ENCODE measurements at regions not wholly inside any gene's neighbourhood (a gene's known extent, or its start where the extent isn't known, plus 50 kb on each side); places are given as distances from the start of the nearest gene placed in this dataset.

GRCh38 chr21:24076179-24076578, 1531.1 kb downstream of the MRPL39 start:
- peaks cover 0 to 5% (median 0%) of the 10 kb centered on the region in 3 donors for H3K4me1 Mint-ChIP-seq
- H3K27ac Mint-ChIP-seq: no peak overlapping the region
- H3K36me3 Mint-ChIP-seq: no peaks in the 10 kb centered on the region
- no peaks in the 10 kb centered on the region for H3K27me3 Mint-ChIP-seq
- peaks cover 2 to 28% (median 9%) of the 10 kb centered on the region in 3 donors for H3K9me3 Mint-ChIP-seq
- H3K4me3 Mint-ChIP-seq: no peak overlapping the region

GRCh38 chr21:24055696-24056095, 1551.6 kb downstream of the MRPL39 start:
- Mint-ChIP-seq H3K4me3 (no peak overlapping the region), H3K36me3 (no peaks in the 10 kb centered on the region), H3K27ac (no peak overlapping the region), H3K4me1 (peaks cover 3 to 4% (median 4%) of the 10 kb centered on the region in 3 donors), H3K27me3 (no peaks in the 10 kb centered on the region), H3K9me3 (no peaks in the 10 kb centered on the region)

- peaks cover 27 to 46% (median 36%) of the 10 kb centered on the region in 3 donors for H3K4me1 Mint-ChIP-seq
- H3K9me3 Mint-ChIP-seq: peaks cover 0 to 3% (median 0%) of the 10 kb centered on the region in 3 donors
- H3K36me3 Mint-ChIP-seq: no peaks in the 10 kb centered on the region
- peak overlapping the region in 1 of 3 donors; percentile 11 for H3K27ac Mint-ChIP-seq
- no peaks in the 10 kb centered on the region for H3K27me3 Mint-ChIP-seq
- peak overlapping the region in 2 of 4 donors; percentile 3 to 86 for H3K4me3 Mint-ChIP-seq
Observed at GRCh38 chr21:24050231-24050630, 1557.0 kb downstream of the MRPL39 start.

GRCh38 chr21:24046829-24047443, 1560.3 kb downstream of the MRPL39 start:
- H3K27me3 Mint-ChIP-seq: no peaks in the 10 kb centered on the region
- peak overlapping the region in 2 of 3 donors; percentile 22 to 88 for H3K27ac Mint-ChIP-seq
- peaks cover 0 to 3% (median 0%) of the 10 kb centered on the region in 3 donors for H3K9me3 Mint-ChIP-seq
- peak overlapping the region; percentile 37 to 82 (median 76) for H3K4me3 Mint-ChIP-seq
- no peaks in the 10 kb centered on the region for H3K36me3 Mint-ChIP-seq
- H3K4me1 Mint-ChIP-seq: peaks cover 32 to 51% (median 43%) of the 10 kb centered on the region in 3 donors

- no peaks in the 10 kb centered on the region for H3K36me3 Mint-ChIP-seq
- peaks cover 0 to 3% (median 0%) of the 10 kb centered on the region in 3 donors for H3K9me3 Mint-ChIP-seq
- peak overlapping the region in 1 of 3 donors; percentile 9 for H3K27ac Mint-ChIP-seq
- H3K4me3 Mint-ChIP-seq: peak overlapping the region in 1 of 4 donors; percentile 63
- H3K27me3 Mint-ChIP-seq: no peaks in the 10 kb centered on the region
- peaks cover 29 to 49% (median 41%) of the 10 kb centered on the region in 3 donors for H3K4me1 Mint-ChIP-seq
Observed at GRCh38 chr21:24045775-24046215, 1561.5 kb downstream of the MRPL39 start.

GRCh38 chr21:24045373-24045772, 1561.9 kb downstream of the MRPL39 start:
- H3K27ac Mint-ChIP-seq: no peak overlapping the region
- H3K27me3 Mint-ChIP-seq: no peaks in the 10 kb centered on the region
- H3K36me3 Mint-ChIP-seq: no peaks in the 10 kb centered on the region
- H3K4me1 Mint-ChIP-seq: peaks cover 27 to 45% (median 38%) of the 10 kb centered on the region in 3 donors
- peaks cover 0 to 6% (median 0%) of the 10 kb centered on the region in 3 donors for H3K9me3 Mint-ChIP-seq
- peak overlapping the region in 1 of 4 donors; percentile 63 for H3K4me3 Mint-ChIP-seq

- Mint-ChIP-seq H3K4me3 (no peak overlapping the region), H3K27me3 (no peaks in the 10 kb centered on the region), H3K9me3 (peaks cover 0 to 5% (median 0%) of the 10 kb centered on the region in 3 donors), H3K27ac (no peak overlapping the region), H3K36me3 (no peaks in the 10 kb centered on the region), H3K4me1 (peaks cover 13 to 23% (median 19%) of the 10 kb centered on the region in 3 donors)
Observed at GRCh38 chr21:24042687-24043086, 1564.6 kb downstream of the MRPL39 start.

- Mint-ChIP-seq H3K4me3 (peak overlapping the region in 2 of 4 donors; percentile 38 to 43), H3K27ac (no peak overlapping the region), H3K27me3 (no peaks in the 10 kb centered on the region), H3K36me3 (no peaks in the 10 kb centered on the region), H3K4me1 (peaks cover 0 to 1% (median 0%) of the 10 kb centered on the region in 3 donors), H3K9me3 (peaks cover 15 to 28% (median 16%) of the 10 kb centered on the region in 3 donors)
Observed at GRCh38 chr21:24032709-24033232, 1574.5 kb downstream of the MRPL39 start.

- no peak overlapping the region for H3K27ac Mint-ChIP-seq
- peaks cover 0 to 4% (median 2%) of the 10 kb centered on the region in 3 donors for H3K9me3 Mint-ChIP-seq
- no peaks in the 10 kb centered on the region for H3K4me1 Mint-ChIP-seq
- H3K36me3 Mint-ChIP-seq: no peaks in the 10 kb centered on the region
- H3K27me3 Mint-ChIP-seq: no peaks in the 10 kb centered on the region
- H3K4me3 Mint-ChIP-seq: no peak overlapping the region
Observed at GRCh38 chr21:24027396-24027795, 1579.9 kb downstream of the MRPL39 start.

GRCh38 chr21:24025101-24025500, 1582.2 kb downstream of the MRPL39 start:
- Mint-ChIP-seq H3K9me3 (peaks cover 4 to 6% (median 4%) of the 10 kb centered on the region in 3 donors), H3K36me3 (no peaks in the 10 kb centered on the region), H3K27me3 (no peaks in the 10 kb centered on the region), H3K4me1 (no peaks in the 10 kb centered on the region), H3K4me3 (no peak overlapping the region), H3K27ac (no peak overlapping the region)

- no peaks in the 10 kb centered on the region for H3K36me3 Mint-ChIP-seq
- H3K4me3 Mint-ChIP-seq: no peak overlapping the region
- H3K9me3 Mint-ChIP-seq: peaks cover 6 to 15% (median 13%) of the 10 kb centered on the region in 3 donors
Observed at GRCh38 chr21:24023936-24024335, 1583.3 kb downstream of the MRPL39 start.

GRCh38 chr21:24023402-24023801, 1583.9 kb downstream of the MRPL39 start:
- no peaks in the 10 kb centered on the region for H3K36me3 Mint-ChIP-seq
- no peaks in the 10 kb centered on the region for H3K4me1 Mint-ChIP-seq
- peaks cover 6 to 15% (median 13%) of the 10 kb centered on the region in 3 donors for H3K9me3 Mint-ChIP-seq
- no peak overlapping the region for H3K27ac Mint-ChIP-seq
- no peaks in the 10 kb centered on the region for H3K27me3 Mint-ChIP-seq
- H3K4me3 Mint-ChIP-seq: no peak overlapping the region

More at GRCh38 chr21:24023936-24024335, 1583.3 kb downstream of the MRPL39 start:
- Mint-ChIP-seq H3K4me1 (no peaks in the 10 kb centered on the region), H3K27ac (no peak overlapping the region), H3K27me3 (no peaks in the 10 kb centered on the region)

GRCh38 chr21:24014381-24014780, 1592.9 kb downstream of the MRPL39 start:
- H3K36me3 Mint-ChIP-seq: peaks cover 2% of the 10 kb centered on the region
- H3K4me3 Mint-ChIP-seq: no peak overlapping the region
- no peaks in the 10 kb centered on the region for H3K27me3 Mint-ChIP-seq
- H3K4me1 Mint-ChIP-seq: peaks cover 0 to 1% (median 0%) of the 10 kb centered on the region in 3 donors
- peaks cover 2 to 6% (median 3%) of the 10 kb centered on the region in 3 donors for H3K9me3 Mint-ChIP-seq
- no peak overlapping the region for H3K27ac Mint-ChIP-seq

- H3K36me3 Mint-ChIP-seq: no peaks in the 10 kb centered on the region
- peaks cover 0 to 1% (median 0%) of the 10 kb centered on the region in 3 donors for H3K4me1 Mint-ChIP-seq
- H3K4me3 Mint-ChIP-seq: no peak overlapping the region
- H3K27ac Mint-ChIP-seq: no peak overlapping the region
- no peaks in the 10 kb centered on the region for H3K27me3 Mint-ChIP-seq
- H3K9me3 Mint-ChIP-seq: peaks cover 0 to 3% (median 2%) of the 10 kb centered on the region in 3 donors
Observed at GRCh38 chr21:24011087-24011486, 1596.2 kb downstream of the MRPL39 start.

- peaks cover 2 to 10% (median 2%) of the 10 kb centered on the region in 3 donors for H3K9me3 Mint-ChIP-seq
- H3K36me3 Mint-ChIP-seq: no peaks in the 10 kb centered on the region
- no peak overlapping the region for H3K27ac Mint-ChIP-seq
- H3K4me1 Mint-ChIP-seq: peaks cover 0 to 2% (median 0%) of the 10 kb centered on the region in 3 donors
- H3K27me3 Mint-ChIP-seq: no peaks in the 10 kb centered on the region
- H3K4me3 Mint-ChIP-seq: no peak overlapping the region
Observed at GRCh38 chr21:24007592-24007991, 1599.7 kb downstream of the MRPL39 start.

All from IgD-negative memory B cell (primary cell).